Fibroblast of upper back skin (primary cell): ENCODE measurements at regions not wholly inside any gene's neighbourhood (a gene's known extent, or its start where the extent isn't known, plus 50 kb on each side); places are given as distances from the start of the nearest gene placed in this dataset.
"Not testable (repeated sequence)": the region's sequence is repeated elsewhere in the genome, so short reads cannot be mapped to it uniquely, and the experiment has no call there.

Experiments
- DNase-seq: peaks from one replicate; pipeline ENCODE4 v3.0.0-alpha.2; 2013

DNA sequence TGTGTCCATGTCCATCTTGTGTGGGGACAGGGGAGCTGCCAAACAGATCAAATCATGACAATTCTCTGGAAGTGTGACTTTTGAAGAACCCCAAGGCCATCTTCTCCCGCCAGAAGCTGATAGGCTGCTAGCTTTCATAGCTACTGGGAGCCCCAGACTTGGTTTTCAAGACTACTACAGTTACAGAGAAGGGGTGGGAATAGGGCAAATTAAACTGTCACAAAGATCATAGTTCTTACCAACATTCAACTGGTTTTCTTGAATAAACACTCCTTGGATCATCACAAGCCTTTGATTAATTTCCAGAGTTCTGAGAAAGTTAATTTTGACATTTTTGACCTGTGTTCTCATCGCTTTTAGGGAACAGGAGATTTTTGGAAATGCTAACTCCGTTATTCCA is 67.8 kb upstream of the FARP1 start:
- no peak for DNase-seq

DNA sequence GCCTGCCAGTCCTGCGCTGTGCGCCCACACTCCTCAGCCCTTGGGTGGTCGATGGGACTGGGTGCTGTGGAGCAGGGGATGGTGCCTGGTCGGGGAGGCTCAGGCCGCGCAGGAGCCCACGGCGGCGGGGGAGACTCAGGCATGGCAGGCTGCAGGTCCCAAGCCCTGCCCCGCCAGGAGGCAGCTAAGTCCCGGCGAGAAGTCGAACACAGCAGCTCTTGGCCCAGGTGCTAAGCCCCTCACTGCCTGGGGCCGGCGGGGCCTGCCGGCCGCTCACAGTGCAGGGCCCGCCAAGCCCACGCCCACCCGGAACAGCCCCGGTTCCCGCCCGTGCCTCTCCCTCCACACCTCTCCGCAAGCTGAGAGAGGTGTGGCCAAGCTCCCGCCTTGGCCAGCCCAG is 66.6 kb upstream of the FARP1 start:
- DNase-seq: not testable (repeated sequence)

DNA sequence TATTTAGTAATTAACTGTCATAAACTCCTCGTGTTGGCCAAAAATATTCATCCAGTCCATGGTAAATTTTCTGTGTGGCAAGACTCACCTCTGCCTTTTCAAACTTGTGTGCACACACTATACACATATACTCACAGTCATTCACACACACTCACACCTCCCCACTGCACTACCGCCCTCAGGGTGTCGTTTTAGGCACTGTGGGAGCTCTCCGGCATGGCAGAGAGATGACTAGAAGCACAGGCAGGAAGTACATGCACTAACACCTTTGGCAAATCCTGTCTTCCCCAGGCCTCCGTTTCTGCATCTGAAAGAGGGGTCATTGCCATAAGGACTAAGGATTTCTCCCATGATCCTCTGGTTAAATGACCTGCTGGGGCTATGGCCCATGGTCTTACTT is 62.6 kb upstream of the FARP1 start:
- no peak for DNase-seq

DNA sequence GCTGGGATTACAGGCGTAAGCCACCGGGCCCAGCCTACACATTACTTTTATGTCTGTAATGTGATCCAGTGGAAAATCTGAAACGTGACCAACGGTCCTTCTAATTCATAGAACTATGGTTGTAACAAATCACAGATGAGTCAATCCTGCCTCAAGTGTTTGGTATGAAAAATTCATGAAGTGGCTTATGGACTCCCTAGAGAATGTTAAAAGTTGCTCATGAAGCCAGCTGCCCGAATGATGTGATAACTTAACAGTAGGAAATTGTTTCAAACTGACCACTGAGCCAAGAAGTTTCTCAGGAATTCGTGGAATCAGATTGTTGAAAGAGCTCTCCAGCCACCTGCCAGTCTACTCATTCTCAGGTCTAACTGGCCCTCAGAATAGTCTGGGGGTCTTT is 59.4 kb upstream of the FARP1 start:
- peak; percentile 97 for DNase-seq

DNA sequence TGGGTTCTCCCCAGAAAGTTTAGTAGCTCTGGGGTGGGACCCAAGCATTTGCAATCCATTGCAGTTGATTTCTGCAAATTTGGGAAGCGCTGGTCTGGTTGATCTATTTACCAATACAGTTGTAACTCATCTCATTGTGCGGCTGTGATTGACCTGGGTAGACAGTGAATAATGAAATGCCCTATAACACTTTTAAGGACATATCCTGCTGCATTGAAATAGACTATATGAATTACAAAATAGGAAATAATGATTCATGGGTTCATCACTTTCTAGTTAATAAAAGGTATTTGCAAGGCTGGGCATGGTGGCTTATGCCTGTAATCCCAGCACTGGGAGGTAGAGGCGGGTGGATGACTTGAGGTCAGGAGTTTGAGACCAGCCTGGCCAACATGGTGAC is 59.0 kb upstream of the FARP1 start:
- no peak for DNase-seq

DNA sequence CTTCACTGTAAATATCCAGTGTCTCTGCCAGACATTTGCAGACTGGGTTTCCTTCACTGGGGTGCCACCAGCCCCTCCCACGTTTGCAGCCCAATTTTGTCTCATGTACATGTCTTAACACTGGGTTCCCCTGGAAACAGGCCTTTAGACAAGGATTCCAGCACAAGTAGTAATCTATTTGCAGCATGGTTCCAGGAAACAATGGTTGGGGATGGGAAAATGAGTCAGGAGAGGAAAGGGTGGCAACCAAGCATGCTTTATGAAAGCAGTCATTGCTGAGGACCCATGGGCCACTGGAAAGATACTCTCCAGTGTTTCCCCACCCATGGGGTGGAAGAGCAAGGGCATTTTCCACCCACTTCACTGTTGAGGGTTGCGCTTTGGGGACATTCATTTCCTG is 53.6 kb upstream of the FARP1 start:
- DNase-seq: peak; percentile 63

DNA sequence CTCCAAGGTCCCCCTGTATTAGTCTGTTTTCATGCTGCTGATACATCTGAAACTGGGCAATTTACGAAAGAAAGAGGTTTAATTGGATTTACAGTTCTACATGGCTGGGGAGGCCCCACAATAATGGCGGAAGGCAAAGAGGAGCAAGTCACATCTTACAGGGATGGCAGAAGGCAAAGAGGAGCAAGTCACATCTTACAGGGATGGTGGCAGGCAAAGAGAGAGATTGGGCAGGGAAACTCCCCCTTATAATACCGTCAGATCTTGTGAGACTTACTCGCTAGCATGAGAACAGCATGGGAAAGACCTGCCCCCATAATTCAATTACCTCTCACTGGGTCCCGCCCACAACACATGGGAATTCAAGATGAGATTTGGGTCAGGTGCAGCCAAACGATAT is 50.0 kb upstream of the FARP1 start:
- no peak for DNase-seq
